ENCODE measurements at regions not wholly inside any gene's neighbourhood (a gene's known extent, or its start where the extent isn't known, plus 50 kb on each side); places are given as distances from the start of the nearest gene placed in this dataset.
A peak's percentile ranks its signal among the peaks of the same experiment; 100 is the strongest.
"Not testable (repeated sequence)": the region's sequence is repeated elsewhere in the genome, so short reads cannot be mapped to it uniquely, and the experiment has no call there.

DNA sequence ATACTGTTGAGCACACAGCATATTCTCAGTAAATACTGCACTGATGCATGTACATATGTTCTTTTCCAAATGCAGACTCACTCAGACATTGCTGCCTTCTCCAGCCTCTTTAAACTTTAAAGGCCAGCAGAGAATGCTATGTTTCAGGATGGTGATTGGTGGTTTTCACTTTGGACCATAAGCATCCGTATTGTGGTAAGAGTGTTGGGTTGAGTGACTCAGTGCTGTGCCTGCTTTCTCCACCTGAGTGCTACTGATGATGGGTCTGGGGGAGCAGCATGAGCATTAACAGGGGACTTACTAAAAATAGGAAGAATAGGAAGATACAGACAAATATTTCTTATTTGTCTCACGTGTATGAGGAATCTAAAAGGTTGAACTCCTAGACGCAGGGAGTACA lies 56.3 kb upstream of the ZNF92 start:
- POLR2A ChIA-PET, result no interaction called here

DNA sequence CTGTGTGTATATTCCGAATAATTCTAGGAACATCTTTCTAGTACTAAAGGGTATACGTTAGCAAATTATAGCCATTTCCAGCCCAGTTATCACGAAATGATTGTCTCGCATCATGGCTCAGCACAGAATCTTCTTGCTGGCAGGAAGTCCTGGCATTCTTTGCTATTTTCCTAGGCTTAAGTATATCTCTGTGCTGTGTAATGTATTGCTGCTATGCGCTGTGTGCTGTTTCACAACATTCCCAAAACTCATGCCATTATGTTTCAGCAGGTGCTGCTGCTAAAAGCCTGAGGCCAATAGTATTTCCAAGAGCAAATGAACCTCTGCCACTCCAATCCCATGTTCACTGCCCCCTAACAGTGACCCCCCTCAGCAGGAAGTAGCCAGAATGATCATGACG lies 62.9 kb upstream of the ZNF92 start:
- Mint-ChIP-seq H3K9me3 (no peaks in the 10 kb centered on the region), H3K27me3 (no peaks in the 10 kb centered on the region), H3K36me3 (ENCODE audit: low read depth) (no peaks in the 10 kb centered on the region), H3K4me1 (no peaks in the 10 kb centered on the region), H3K4me3 (no peak overlapping the region), H3K27ac (no peak overlapping the region)
- ChIA-PET CTCF (no interaction called here), POLR2A (no interaction called here)
- no peak for DNase-seq

More for the DNA sequence above, 56.3 kb upstream of the ZNF92 start:
- Mint-ChIP-seq H3K27ac (no peak overlapping the region), H3K9me3 (no peaks in the 10 kb centered on the region), H3K4me1 (no peaks in the 10 kb centered on the region), H3K27me3 (no peaks in the 10 kb centered on the region), H3K4me3 (no peak overlapping the region), H3K36me3 (ENCODE audit: low read depth) (no peaks in the 10 kb centered on the region)
- CTCF ChIA-PET, result interaction anchor here (0.7 kb wide), 1 partner anchor 1203 kb away, joined by 3 read pairs; no protein-coding TSS in a partner anchor
- no peak for DNase-seq

DNA sequence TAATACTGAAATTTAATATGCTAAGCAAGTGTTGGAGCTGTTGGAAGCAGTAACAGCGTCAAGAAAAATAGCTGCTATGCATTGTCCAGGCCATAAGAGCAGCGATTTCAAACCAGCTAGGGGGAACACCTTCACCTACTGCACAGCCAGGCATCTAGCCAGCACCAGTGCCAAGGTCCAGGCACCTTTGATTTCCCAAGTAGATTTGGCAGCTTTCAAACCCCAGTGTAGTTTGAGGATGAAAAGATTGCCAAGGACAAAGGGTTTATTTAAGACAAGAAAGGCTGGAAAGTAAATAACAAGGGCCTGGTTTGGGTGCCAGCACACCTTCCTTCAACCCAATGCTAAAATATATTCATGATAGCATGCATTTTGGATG lies 65.4 kb upstream of the ZNF92 start:
- ChIA-PET POLR2A (no interaction called here), CTCF (interaction anchor here (0.8 to 1.9 kb wide), 3 partner anchors 12 to 92 kb away, joined by 3 to 5 read pairs (median 4); no protein-coding TSS in a partner anchor)
- no peaks in the 10 kb centered on the region for H3K9me3 Mint-ChIP-seq
- DNase-seq, result no peak
- H3K36me3 Mint-ChIP-seq (ENCODE audit: low read depth), result no peaks in the 10 kb centered on the region
- H3K4me1 Mint-ChIP-seq, result no peaks in the 10 kb centered on the region
- H3K27me3 Mint-ChIP-seq, result no peaks in the 10 kb centered on the region
- H3K4me3 Mint-ChIP-seq, result no peak overlapping the region
- no peak overlapping the region for H3K27ac Mint-ChIP-seq

DNA sequence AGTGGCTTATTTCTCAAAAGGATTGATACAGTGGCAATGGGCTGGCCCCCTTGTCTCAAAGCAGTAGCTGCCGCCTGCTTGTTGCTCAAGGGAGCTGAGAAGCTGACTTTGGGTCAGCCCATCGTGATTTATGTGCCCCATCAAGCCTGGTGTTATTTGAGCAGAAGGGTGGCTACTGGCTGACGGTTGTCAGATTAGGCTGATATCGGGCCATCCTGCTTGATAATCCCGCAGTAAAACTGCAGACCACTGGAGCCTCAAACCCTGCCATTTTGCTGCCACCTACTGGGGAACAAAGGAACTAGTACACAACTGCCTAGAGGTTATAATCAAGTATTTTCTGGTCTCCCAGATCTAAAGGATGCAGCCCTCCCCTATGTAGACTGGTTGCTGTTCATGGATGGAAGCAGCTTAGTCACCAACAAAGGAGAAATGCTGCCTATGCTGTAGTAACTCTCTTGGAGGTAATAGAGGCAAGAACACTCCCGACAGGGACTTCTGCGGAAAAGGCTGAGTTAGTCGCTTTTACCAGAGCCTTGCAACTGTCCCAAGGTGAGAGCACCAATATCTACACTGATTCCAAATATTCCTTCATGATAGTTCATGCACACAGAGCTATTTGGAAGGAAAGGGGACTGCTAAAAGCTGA lies 65.9 kb upstream of the ZNF92 start:
- Mint-ChIP-seq H3K36me3 (ENCODE audit: low read depth) (no peaks in the 10 kb centered on the region), H3K27me3 (no peaks in the 10 kb centered on the region), H3K4me1 (no peaks in the 10 kb centered on the region), H3K4me3 (no peak overlapping the region), H3K9me3 (no peaks in the 10 kb centered on the region), H3K27ac (no peak overlapping the region)
- ChIA-PET CTCF (interaction anchor here (1.2 to 1.9 kb wide), 3 partner anchors 12 to 40 kb away, joined by 3 to 5 read pairs (median 4); no protein-coding TSS in a partner anchor), POLR2A (no interaction called here)
- peak; percentile 55 for DNase-seq

DNA sequence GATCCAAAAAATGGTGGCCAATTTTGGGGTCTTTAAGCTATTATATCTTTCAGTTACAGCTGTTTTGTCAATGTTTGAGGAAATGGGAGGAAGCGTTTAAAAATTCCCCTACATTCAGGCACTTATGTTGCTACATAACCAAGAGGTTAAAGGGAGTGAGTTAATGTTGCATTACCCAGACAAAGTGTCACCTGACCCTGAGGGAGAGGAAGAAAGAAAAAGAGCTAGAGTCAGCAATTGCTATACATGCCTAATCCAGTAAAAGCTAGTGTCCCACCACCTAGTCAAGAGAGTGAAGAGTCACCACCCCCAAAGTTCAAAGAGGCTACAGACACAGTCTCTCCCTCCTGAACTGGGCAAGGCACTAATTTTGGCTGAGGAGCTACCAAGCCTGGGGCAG lies 69.5 kb upstream of the ZNF92 start:
- Mint-ChIP-seq H3K4me3 (no peak overlapping the region), H3K9me3 (no peaks in the 10 kb centered on the region), H3K27me3 (no peaks in the 10 kb centered on the region), H3K36me3 (ENCODE audit: low read depth) (no peaks in the 10 kb centered on the region), H3K4me1 (no peaks in the 10 kb centered on the region), H3K27ac (no peak overlapping the region)
- ChIA-PET POLR2A (no interaction called here), CTCF (no interaction called here)
- DNase-seq, result no peak

DNA sequence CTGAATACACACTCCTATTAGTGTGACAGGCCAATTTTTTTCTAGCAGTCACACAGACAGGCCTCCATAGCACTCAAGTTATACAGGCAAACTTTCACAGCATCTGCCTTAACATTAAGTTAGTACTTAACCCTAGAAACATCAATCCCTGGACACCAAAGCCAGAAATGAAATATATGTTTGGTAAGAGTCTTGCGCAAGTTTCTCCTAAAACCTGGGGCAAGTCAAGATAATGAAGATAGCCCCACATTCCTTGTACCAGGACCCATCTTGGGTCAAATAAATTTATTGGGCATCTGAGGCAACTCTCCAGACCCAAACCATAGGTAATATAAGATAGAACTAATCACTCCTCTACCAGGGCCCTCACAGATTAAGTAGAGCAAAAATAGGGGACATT lies 70.8 kb upstream of the ZNF92 start:
- DNase-seq, result no peak
- CTCF ChIA-PET, result no interaction called here
- no peak overlapping the region for H3K27ac Mint-ChIP-seq
- no peaks in the 10 kb centered on the region for H3K4me1 Mint-ChIP-seq
- no peaks in the 10 kb centered on the region for H3K9me3 Mint-ChIP-seq
- no peaks in the 10 kb centered on the region for H3K36me3 Mint-ChIP-seq (ENCODE audit: low read depth)
- POLR2A ChIA-PET, result no interaction called here
- H3K27me3 Mint-ChIP-seq, result no peaks in the 10 kb centered on the region
- H3K4me3 Mint-ChIP-seq, result no peak overlapping the region

DNA sequence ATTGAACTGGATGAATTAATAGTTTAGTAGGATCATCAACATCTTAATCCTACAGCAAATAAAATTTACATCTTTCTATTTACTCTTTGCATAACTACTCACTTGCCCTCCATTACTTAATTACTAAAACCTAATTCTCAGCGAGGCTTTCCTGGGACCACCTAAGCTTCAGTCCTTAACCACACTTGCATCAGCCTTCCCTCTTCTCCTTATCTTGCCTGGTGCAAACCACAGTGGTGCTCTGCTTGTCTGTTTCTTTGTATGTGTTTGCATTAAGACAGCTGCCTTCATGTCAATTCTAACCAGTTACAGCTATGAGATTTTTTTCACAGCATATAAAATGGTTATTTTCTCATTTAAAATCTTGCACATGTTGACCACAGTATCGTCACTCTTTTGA lies 72.6 kb upstream of the ZNF92 start:
- ChIA-PET POLR2A (no interaction called here), CTCF (interaction anchor here (1.3 kb wide), 1 partner anchor 9 kb away, joined by 4 read pairs; no protein-coding TSS in a partner anchor)
- Mint-ChIP-seq H3K4me3 (no peak overlapping the region), H3K9me3 (no peaks in the 10 kb centered on the region), H3K27me3 (no peaks in the 10 kb centered on the region), H3K27ac (no peak overlapping the region), H3K36me3 (ENCODE audit: low read depth) (no peaks in the 10 kb centered on the region), H3K4me1 (no peaks in the 10 kb centered on the region)
- DNase-seq, result no peak

DNA sequence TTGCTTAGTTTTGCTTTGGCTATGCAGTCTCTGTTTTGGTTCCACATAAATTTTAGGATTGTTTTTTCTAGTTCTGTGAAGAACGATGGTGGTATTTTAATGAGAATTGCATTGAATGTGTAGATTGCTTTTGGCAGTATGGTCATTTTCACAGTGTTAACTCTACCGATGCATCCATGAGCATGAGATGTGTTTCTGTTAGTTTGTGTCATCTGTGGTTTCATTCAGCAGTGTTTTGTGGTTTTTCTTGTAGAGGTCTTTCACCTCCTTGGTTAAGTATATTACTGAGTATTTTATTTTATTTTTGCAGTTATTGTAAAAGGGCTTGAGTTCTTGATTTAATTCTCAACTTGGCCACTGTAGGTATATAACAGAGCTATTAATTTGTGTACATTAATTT lies 78.2 kb upstream of the ZNF92 start:
- Mint-ChIP-seq H3K36me3 (ENCODE audit: low read depth) (no peaks in the 10 kb centered on the region), H3K9me3 (no peaks in the 10 kb centered on the region), H3K4me3 (no peak overlapping the region), H3K4me1 (peaks cover 3% of the 10 kb centered on the region), H3K27ac (no peak overlapping the region), H3K27me3 (no peaks in the 10 kb centered on the region)
- DNase-seq, result no peak
- ChIA-PET CTCF (no interaction called here), POLR2A (no interaction called here)

DNA sequence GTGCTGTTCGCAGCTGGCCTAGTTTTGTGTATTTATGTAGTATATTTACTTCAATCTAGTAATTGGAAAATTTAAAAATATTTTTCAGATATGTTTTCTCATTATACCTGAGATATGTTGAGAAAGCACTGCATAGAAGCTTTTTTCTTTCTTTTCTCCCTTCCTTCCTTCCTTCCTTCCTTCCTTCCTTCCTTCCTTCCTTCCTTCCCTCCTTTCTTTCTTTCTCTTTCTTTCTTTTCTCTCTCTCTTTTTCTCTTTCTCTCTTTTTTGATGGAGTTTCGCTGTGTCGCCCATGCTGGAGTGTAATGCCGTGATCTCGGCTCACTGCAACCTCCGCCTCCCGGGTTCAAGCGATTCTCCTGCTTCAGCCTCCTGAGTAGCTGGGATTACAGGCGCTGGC lies 83.3 kb upstream of the ZNF92 start:
- CTCF ChIA-PET; H3K27me3 Mint-ChIP-seq; H3K9me3 Mint-ChIP-seq; H3K36me3 Mint-ChIP-seq (ENCODE audit: low read depth); H3K4me3 Mint-ChIP-seq; H3K27ac Mint-ChIP-seq; POLR2A ChIA-PET; H3K4me1 Mint-ChIP-seq; DNase-seq: not testable (repeated sequence)

DNA sequence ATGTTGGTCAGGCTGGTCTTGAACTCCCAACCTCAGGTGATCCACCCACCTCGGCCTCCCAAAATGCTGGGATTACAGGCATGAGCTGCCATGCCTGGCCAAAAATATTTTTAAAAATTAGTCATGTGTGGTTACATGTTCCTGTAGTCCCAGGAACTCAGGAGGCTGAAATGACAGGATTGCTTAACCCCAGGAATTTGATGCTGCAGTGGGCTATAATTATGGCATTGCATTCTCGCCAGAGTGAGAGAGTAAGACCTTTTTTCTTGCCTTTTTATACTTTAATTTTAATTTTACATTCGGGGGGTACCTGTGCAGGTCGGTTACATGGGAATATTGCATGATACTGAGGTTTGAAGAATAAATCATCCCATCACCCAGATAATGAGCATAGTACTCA lies 86.6 kb upstream of the ZNF92 start:
- peaks cover 7% of the 10 kb centered on the region for H3K9me3 Mint-ChIP-seq
- CTCF ChIA-PET, result no interaction called here

DNA sequence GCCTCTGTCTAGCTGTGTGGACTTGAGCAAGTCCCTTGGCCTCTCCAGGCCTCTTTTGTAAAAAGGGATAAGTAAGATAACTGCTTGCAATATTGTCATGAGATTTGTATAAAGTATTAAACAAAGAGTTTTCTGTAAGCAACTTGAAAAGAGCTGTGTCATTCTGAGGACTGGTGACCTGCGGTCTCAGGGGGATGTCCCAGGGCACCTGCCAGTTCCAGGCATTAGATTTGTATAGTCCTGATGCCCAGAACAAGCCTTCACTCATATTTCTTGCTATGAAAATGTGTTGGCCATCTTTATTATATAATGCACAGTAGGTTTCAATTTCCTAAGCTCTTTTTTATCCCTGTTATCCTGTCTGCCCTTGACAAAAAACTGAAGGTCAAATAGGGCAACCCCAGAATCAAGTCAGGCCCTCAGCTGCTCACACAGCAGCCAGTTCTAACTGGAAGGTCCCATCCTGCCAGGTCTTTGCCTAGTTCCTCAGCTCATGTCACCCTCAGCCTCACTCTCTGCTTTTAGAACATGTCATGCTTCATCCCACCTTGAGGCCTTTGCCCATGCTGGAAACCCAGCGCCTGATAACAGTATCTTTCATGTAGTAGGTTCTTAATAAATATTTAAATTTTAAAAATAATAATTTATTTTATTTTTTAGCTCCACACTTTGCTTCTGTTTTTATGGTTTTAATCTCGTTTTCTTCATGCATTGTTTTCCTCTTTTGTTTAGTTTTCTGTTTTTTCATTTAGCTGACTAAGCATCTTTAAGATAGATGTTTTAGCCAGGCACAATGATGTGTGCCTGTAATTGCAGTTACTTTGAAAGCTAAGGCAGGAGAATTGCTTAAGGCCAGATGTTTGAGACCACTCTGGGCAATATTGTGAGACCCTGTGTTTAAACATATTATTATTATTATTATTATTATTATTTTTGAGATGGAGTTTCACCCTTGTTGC lies 87.5 kb upstream of the ZNF92 start:
- ChIA-PET POLR2A (no interaction called here), CTCF (no interaction called here)
- H3K9me3 Mint-ChIP-seq, result peaks cover 8% of the 10 kb centered on the region
- no peaks in the 10 kb centered on the region for H3K36me3 Mint-ChIP-seq (ENCODE audit: low read depth)
- H3K4me3 Mint-ChIP-seq, result no peak overlapping the region
- peaks cover under 1% of the 10 kb centered on the region for H3K27me3 Mint-ChIP-seq
- H3K4me1 Mint-ChIP-seq, result no peaks in the 10 kb centered on the region
- DNase-seq, result no peak
- H3K27ac Mint-ChIP-seq, result no peak overlapping the region

More for the DNA sequence above, 86.6 kb upstream of the ZNF92 start:
- DNase-seq, result no peak
- POLR2A ChIA-PET, result no interaction called here
- Mint-ChIP-seq H3K27ac (no peak overlapping the region), H3K4me1 (no peaks in the 10 kb centered on the region), H3K27me3 (no peaks in the 10 kb centered on the region), H3K36me3 (ENCODE audit: low read depth) (no peaks in the 10 kb centered on the region), H3K4me3 (no peak overlapping the region)

DNA sequence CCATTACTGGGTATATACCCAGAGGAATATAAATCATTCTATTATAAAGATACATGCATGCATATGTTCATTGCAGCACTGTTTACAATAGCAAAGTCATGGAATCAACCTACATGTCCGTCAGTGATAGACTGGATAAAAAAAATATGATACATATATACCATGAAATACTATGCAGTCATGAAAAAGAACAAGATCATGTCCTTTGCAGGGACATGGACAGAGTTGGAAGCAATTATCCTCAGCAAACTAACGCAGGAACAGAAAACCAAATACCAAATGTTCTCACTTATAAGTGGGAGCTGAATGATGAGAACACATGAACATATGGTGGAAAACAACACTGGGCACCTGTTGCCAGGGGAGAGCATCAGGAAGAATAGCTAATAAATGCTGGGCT lies 88.4 kb upstream of the ZNF92 start:
- H3K4me1 Mint-ChIP-seq; H3K36me3 Mint-ChIP-seq (ENCODE audit: low read depth); H3K27ac Mint-ChIP-seq; H3K27me3 Mint-ChIP-seq; H3K9me3 Mint-ChIP-seq; CTCF ChIA-PET; POLR2A ChIA-PET; DNase-seq; H3K4me3 Mint-ChIP-seq: not testable (repeated sequence)

DNA sequence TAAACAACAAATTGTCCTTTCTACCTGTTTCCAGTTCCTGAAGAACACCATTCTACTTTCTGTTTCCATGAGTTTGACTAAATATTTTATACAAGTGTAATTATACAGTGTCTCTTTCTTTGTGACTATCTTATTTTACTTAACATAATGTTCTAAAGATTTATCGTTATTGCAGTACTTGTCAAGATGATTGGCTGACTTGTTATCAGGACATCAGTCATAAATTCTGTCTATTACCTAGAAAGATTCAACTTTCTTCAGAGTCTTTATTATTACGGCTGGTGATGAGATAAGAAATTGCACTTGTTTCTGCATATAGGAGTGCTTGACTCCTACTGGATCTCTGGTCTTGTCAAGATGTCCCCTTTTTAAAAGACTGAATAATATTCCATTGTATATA lies 93.9 kb upstream of the ZNF92 start:
- no peaks in the 10 kb centered on the region for H3K4me1 Mint-ChIP-seq
- ChIA-PET CTCF (no interaction called here), POLR2A (no interaction called here)
- H3K27me3 Mint-ChIP-seq, result peaks cover 4% of the 10 kb centered on the region
- H3K36me3 Mint-ChIP-seq (ENCODE audit: low read depth), result no peaks in the 10 kb centered on the region
- H3K27ac Mint-ChIP-seq, result no peak overlapping the region
- H3K9me3 Mint-ChIP-seq, result peaks cover 17% of the 10 kb centered on the region
- no peak overlapping the region for H3K4me3 Mint-ChIP-seq
- DNase-seq, result no peak

DNA sequence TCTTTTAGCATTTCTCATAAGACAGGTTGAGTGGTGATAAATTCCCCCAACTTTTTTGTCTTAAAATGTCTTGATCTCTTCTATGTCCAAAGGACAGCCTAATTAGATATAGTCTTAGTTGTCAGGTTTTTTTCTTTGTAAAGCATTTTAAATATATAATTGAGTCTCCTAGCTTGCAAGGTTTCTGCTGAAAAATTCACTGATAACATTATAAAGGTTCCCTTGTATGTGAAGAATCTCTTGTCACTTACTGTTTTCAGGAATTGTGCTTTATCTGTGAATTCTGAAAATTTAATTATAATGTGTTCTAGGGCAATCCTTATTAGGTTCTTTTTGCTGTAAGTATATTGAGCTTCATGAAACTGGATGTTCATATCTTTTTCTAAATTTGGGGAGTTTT lies 96.8 kb upstream of the ZNF92 start:
- ChIA-PET CTCF (no interaction called here), POLR2A (no interaction called here)
- DNase-seq, result no peak
- Mint-ChIP-seq H3K36me3 (ENCODE audit: low read depth) (no peaks in the 10 kb centered on the region), H3K4me3 (no peak overlapping the region), H3K4me1 (no peaks in the 10 kb centered on the region), H3K27me3 (peaks cover 5% of the 10 kb centered on the region), H3K9me3 (peaks cover 11% of the 10 kb centered on the region), H3K27ac (no peak overlapping the region)
